ENCODE measurements at regions not wholly inside any gene's neighbourhood (a gene's known extent, or its start where the extent isn't known, plus 50 kb on each side); places are given as distances from the start of the nearest gene placed in this dataset.

DNA sequence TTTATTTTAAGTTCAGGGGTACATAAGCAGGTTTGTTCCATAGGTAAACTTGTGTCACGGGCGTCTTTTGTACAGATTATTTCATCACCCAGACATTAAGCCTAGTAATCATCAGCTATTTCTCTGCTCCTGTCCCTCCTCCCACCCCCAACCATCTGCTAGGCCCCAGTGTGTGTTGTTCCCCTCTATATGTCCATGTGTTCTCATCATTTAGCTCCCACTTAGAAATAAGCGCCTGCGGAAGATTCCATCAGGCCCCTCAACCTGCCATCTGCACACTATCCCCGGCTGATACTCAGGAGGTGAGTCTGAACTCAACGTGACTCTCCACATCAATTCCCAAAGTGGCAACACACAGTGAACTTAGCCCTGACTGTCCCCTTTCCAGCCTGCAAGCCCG is 228.0 kb upstream of the SYNDIG1 start:
- TF ChIP-seq, protein P1, sequence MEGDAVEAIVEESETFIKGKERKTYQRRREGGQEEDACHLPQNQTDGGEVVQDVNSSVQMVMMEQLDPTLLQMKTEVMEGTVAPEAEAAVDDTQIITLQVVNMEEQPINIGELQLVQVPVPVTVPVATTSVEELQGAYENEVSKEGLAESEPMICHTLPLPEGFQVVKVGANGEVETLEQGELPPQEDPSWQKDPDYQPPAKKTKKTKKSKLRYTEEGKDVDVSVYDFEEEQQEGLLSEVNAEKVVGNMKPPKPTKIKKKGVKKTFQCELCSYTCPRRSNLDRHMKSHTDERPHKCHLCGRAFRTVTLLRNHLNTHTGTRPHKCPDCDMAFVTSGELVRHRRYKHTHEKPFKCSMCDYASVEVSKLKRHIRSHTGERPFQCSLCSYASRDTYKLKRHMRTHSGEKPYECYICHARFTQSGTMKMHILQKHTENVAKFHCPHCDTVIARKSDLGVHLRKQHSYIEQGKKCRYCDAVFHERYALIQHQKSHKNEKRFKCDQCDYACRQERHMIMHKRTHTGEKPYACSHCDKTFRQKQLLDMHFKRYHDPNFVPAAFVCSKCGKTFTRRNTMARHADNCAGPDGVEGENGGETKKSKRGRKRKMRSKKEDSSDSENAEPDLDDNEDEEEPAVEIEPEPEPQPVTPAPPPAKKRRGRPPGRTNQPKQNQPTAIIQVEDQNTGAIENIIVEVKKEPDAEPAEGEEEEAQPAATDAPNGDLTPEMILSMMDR (IDR thresholded peaks at IDR 0.05; ENCODE audit: insufficient read depth, low read depth, low read length), result no peak
- DNase-seq (ENCODE audit: low read depth), result no peak

DNA sequence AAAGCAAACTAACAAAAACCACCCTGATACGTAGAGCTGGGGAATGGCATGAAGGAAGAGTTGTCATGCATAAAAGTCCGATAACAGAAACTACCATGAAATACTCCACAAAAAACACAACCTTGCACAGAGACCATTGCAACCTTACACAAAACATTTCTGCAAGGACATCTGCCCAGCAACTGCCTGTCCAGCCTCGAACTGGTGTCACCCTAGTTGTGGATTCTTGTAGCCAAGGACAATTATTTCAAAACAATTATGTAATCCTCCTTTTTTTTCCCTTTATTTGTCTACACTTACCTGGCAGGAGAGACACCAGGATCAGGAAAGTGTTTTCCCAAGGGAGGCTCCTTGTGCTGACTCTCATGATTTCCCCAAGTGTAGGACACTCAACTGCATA is 232.5 kb upstream of the SYNDIG1 start:
- TF ChIP-seq, protein P1 (IDR thresholded peaks at IDR 0.05; ENCODE audit: insufficient read depth, low read depth, low read length), result no peak
- H3K4me3 ChIP-seq (ENCODE audit: low read depth, low read length), result no peak overlapping the region

More for the DNA sequence above, 228.0 kb upstream of the SYNDIG1 start:
- H3K4me3 ChIP-seq (ENCODE audit: low read depth, low read length), result no peak overlapping the region

DNA sequence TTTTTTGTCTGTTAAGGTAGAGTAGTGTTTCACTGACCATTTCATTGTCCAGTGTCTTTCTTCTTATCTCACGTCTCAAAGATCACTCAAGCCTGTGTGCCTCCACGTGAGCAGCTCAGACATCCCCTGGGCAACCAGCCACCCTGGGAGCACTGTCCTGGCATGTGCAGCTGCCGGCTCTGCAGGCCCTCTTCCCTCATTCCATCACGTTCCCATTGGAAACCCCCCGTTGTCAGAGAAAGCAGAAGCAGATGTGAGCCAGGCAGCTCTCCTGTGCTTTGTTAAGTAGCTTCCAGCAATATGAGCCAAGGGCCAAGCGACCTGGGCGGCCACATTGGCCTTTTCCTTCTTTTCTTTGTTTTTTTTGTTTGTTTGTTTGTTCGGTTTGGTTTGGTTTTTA is 233.2 kb upstream of the SYNDIG1 start:
- TF ChIP-seq, protein P1 (IDR thresholded peaks at IDR 0.05; ENCODE audit: insufficient read depth, low read depth, low read length), result no peak
- no peak overlapping the region for H3K4me3 ChIP-seq (ENCODE audit: low read depth, low read length)
- DNase-seq (ENCODE audit: low read depth), result no peak

More for the DNA sequence above, 232.5 kb upstream of the SYNDIG1 start:
- DNase-seq (ENCODE audit: low read depth), result no peak

DNA sequence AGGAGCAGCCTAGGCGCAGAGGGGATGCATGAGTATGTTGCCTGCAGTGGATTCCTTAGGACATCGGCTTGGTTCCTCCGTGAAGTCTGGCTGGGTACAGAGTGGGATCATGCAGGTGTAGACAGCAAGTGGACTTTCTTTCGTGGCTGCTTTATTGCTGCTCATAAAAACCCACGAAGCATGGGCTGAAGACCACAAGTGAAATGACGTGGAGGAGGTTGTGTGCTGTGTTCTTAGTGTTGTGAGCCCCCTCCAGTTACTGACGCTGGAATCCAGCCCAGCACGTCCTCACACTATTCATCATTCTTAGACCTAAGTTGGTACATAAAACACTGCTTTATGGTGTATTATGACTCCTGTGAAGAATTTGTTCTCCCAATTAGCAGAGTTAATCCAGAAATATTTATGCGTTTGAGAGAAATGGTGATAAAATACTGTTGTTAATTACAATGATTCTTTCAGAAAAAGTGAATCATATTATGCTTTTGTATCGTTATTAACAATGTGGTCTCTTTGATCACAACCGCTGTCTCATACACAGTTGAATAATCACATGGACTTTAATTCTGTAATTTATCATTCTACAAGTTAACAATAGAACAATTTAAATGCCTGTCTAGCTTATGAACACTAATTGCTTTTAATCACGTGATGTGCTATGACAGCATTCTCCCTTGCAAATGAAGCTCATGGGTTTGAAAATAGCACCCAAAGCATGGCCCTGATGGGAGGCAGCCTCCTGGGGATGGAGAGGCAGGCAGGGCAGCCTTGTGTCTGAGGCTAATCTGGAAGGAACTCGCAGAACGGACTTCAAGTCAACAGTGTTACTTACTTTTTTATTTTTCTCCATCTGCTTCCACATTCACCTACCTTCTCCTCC is 233.9 kb upstream of the SYNDIG1 start:
- no peak overlapping the region for H3K4me3 ChIP-seq (ENCODE audit: low read depth, low read length)
- TF ChIP-seq, protein P1 (IDR thresholded peaks at IDR 0.05; ENCODE audit: insufficient read depth, low read depth, low read length), result no peak
- DNase-seq (ENCODE audit: low read depth), result no peak

DNA sequence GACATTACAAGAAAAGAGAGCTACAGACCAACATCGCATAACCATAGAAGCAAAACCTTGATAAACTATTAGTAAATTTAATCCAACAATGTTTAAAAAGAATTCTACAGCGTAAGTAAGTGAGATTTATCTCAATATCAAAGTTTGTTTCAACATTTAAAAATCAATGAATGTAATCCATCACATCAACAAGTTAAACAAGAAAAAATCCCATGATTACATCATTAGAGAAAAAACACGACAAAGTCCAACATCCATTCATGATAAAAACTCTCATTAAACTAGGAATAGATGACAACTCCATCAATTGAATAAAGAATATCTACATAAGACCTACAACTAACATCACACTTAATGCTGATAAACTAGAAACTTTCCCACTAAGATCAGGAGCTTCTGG is 239.0 kb upstream of the GGTLC1 start:
- no peak overlapping the region for H3K4me3 ChIP-seq (ENCODE audit: low read depth, low read length)
- TF ChIP-seq, protein P1 (IDR thresholded peaks at IDR 0.05; ENCODE audit: insufficient read depth, low read depth, low read length), result no peak
- no peak for DNase-seq (ENCODE audit: low read depth)

DNA sequence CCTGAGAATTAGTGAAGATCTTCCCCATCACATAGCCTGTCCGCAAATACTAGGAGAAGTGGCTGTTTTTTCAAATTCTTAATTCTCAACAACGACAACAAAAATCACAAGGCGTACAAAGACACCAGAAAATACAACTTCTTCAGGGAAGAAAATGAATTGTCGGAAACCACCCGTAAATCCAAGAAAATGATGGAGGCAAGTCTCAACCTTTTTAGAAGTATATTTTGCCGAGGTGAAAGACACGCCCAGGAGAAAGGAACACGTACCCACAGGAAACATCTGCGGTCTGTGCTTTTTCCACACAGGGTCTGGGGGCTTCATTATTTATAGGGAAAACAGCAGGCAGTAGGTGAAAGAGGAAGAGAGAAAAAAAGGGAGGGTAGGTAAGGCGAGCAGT is 223.9 kb upstream of the GGTLC1 start:
- DNase-seq (ENCODE audit: low read depth), result no peak

More for the DNA sequence above, 223.9 kb upstream of the GGTLC1 start:
- TF ChIP-seq, protein P1 (IDR thresholded peaks at IDR 0.05; ENCODE audit: insufficient read depth, low read depth, low read length), result no peak
- no peak overlapping the region for H3K4me3 ChIP-seq (ENCODE audit: low read depth, low read length)

All from fibroblast of villous mesenchyme (primary cell).